Upper lobe of left lung (tissue), 6 donors: ENCODE measurements at regions not wholly inside any gene's neighbourhood (a gene's known extent, or its start where the extent isn't known, plus 50 kb on each side); places are given as distances from the start of the nearest gene placed in this dataset.

ENCODE experiments used
- ATAC-seq, 2 donors: fragments of 200-7000 bp; cut with Tn5 transposase; one replicate each; pipeline ENCODE4 v1.9.1; 2022; ENCODE audit warnings: mild to moderate bottlenecking in 2 of 2, moderate library complexity in 2 of 2; ENCODE audit not compliant: low FRiP score in 2 of 2
- DNase-seq, 2 donors: peaks; one replicate each; pipeline ENCODE4 v3.0.0-alpha.2; 2019 to 2020
- H3K27ac ChIP-seq, 4 donors: fragments of 200-600 bp; sonication (generic); one replicate each; pipeline ENCODE4 v1.5.1; 2016 to 2019
- H3K27me3 ChIP-seq, 4 donors: fragments of 200-600 bp; sonication (generic); one replicate each; pipeline ENCODE4 v1.5.1; 2017 to 2019
- H3K36me3 ChIP-seq, 4 donors: fragments of 200-600 bp; sonication (generic); one replicate each; pipeline ENCODE4 v1.5.1; 2016 to 2019
- H3K4me1 ChIP-seq, 4 donors: fragments of 200-600 bp; sonication (generic); one replicate each; pipeline ENCODE4 v1.5.1; 2018 to 2019
- H3K4me3 ChIP-seq, 4 donors: fragments of 200-600 bp; sonication (generic); one replicate each; pipeline ENCODE4 v1.5.1; 2017 to 2019; ENCODE audit warnings: mild to moderate bottlenecking in 2 of 4, moderate library complexity in 1 of 4
- H3K9me3 ChIP-seq, 4 donors: fragments of 200-600 bp; sonication (generic); one replicate each; pipeline ENCODE4 v1.5.1; 2018 to 2019
- EP300 ChIP-seq, 4 donors: sonication (generic); formaldehyde crosslinking; IDR thresholded peaks; one replicate each; pipeline ENCODE4 v1.5.1; 2017; ENCODE audit warnings: antibody characterized with exemption in 4 of 4, control low read depth in 2 of 4
- POLR2A ChIP-seq, 4 donors: fragments of 450-650 bp; IDR thresholded peaks; one replicate each; pipeline ENCODE4 v1.5.1; 2016 to 2017; ENCODE audit warnings: antibody characterized with exemption in 4 of 4, mild to moderate bottlenecking in 2 of 4
- POLR2AphosphoS5 ChIP-seq, 2 donors: sonication (generic); formaldehyde crosslinking; IDR thresholded peaks; one replicate each; pipeline ENCODE4 v1.5.1; 2017; ENCODE audit warnings: antibody characterized with exemption in 2 of 2
- WGBS, 2 donors: methylation state at CpG; one replicate each; pipeline ENCODE4 v1.1.5; 2017 to 2018; 5-methylcytosine and 5-hydroxymethylcytosine counted together
- TF ChIP-seq, protein P1 (sequence below), 6 experiments: fragments of 450-650 bp in 4 of 6; fragments of 200-600 bp in 2 of 6; sonication (generic) in 2 of 6; IDR thresholded peaks; one replicate each; pipeline ENCODE4 v1.5.1; 2016 to 2019; ENCODE audit warnings: antibody characterized with exemption in 6 of 6
- donor health status: DM: no; HTN: no; CAD: no; lungs with moderate emphysema.
- donor health status: DM: no; HTN: yes; CAD: no; lungs with severe emphysema.

DNA sequence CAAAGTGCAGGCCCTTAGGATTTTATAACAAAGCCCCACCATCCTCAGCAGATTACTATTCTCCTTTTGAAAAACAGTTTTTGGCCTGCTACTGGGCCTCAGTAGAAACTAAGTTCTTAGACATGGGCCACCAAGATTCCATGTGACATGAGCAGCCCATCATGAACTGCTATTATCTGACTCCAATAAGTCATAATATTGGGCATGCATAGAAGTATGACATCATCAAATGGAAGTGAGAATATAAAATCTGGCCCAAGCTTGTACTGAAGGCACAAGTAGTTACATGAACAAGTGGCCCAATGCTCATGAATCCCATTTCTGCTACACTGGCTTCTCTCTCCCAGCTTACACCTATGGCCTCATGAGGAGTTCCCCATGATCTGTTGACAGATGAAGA lies 404.8 kb downstream of the EPHA5 start:
- H3K4me3 ChIP-seq: no peak overlapping the region
- DNase-seq (no peak), ATAC-seq (no peak)
- H3K27ac ChIP-seq: no peak overlapping the region
- H3K36me3 ChIP-seq: no peaks in the 10 kb centered on the region
- no peaks in the 10 kb centered on the region for H3K9me3 ChIP-seq
- no peaks in the 10 kb centered on the region for H3K27me3 ChIP-seq
- no peaks in the 10 kb centered on the region for H3K4me1 ChIP-seq
- TF ChIP-seq EP300 (IDR thresholded peaks at IDR 0.05): no peak
- no peak for TF ChIP-seq POLR2AphosphoS5 (IDR thresholded peaks at IDR 0.05)
- TF ChIP-seq POLR2A (IDR thresholded peaks at IDR 0.05): no peak
- TF ChIP-seq, protein P1, sequence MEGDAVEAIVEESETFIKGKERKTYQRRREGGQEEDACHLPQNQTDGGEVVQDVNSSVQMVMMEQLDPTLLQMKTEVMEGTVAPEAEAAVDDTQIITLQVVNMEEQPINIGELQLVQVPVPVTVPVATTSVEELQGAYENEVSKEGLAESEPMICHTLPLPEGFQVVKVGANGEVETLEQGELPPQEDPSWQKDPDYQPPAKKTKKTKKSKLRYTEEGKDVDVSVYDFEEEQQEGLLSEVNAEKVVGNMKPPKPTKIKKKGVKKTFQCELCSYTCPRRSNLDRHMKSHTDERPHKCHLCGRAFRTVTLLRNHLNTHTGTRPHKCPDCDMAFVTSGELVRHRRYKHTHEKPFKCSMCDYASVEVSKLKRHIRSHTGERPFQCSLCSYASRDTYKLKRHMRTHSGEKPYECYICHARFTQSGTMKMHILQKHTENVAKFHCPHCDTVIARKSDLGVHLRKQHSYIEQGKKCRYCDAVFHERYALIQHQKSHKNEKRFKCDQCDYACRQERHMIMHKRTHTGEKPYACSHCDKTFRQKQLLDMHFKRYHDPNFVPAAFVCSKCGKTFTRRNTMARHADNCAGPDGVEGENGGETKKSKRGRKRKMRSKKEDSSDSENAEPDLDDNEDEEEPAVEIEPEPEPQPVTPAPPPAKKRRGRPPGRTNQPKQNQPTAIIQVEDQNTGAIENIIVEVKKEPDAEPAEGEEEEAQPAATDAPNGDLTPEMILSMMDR (IDR thresholded peaks at IDR 0.05): no peak

DNA sequence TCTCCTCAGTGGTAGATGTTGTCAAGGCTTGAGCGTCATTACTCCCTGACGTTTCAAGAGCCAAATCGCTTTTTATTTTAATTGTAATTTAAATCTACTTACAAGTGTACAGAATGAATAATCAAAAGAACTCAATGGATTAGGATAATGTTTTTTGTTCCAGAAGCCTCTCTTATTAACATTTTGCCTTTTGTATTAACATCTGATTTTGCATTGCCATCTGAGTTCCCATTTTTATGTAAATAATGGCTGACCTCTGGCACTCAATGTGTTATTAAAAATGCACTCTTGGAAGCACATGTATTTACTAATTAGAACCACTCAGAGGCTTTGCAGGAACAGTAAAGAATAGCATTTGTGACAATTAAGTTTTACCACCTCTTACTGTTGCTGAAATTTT lies 411.0 kb downstream of the EPHA5 start:
- ATAC-seq (no peak), DNase-seq (no peak)
- H3K4me3 ChIP-seq: no peak overlapping the region
- no peaks in the 10 kb centered on the region for H3K9me3 ChIP-seq
- no peaks in the 10 kb centered on the region for H3K36me3 ChIP-seq
- TF ChIP-seq, protein P1 (IDR thresholded peaks at IDR 0.05): no peak
- TF ChIP-seq POLR2AphosphoS5 (IDR thresholded peaks at IDR 0.05): no peak
- no peak for TF ChIP-seq EP300 (IDR thresholded peaks at IDR 0.05)
- TF ChIP-seq POLR2A (IDR thresholded peaks at IDR 0.05): no peak
- WGBS, 2 donors: 60 to 62% methylated on average over 3 of the region's 3 CpGs
- no peak overlapping the region for H3K27ac ChIP-seq
- no peaks in the 10 kb centered on the region for H3K4me1 ChIP-seq
- H3K27me3 ChIP-seq: no peaks in the 10 kb centered on the region

DNA sequence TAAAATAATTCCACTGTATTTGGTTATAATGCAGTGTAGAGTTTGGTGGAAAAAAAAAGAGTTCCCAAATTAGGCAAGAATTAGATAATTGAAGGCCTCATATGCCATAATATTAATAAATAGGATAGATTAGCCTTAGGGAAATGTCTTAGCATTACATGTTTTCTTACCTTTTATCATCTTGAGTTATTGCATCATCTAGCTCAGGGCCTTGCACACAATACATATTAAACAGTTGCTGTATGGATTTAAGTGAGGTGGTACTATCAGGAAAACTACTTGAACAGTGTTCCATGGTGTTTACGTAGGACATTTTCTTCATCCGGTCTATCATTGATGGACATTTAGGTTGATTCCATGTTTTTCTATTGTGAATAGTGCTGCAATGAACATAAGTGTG lies 419.4 kb downstream of the EPHA5 start:
- Histone ChIP-seq H3K27me3 (no peaks in the 10 kb centered on the region), H3K4me3 (no peak overlapping the region), H3K9me3 (no peaks in the 10 kb centered on the region), H3K36me3 (no peaks in the 10 kb centered on the region), H3K4me1 (no peaks in the 10 kb centered on the region), H3K27ac (no peak overlapping the region)
- TF ChIP-seq, protein P1 (IDR thresholded peaks at IDR 0.05): no peak
- TF ChIP-seq EP300 (IDR thresholded peaks at IDR 0.05) (no peak), POLR2A (IDR thresholded peaks at IDR 0.05) (no peak), POLR2AphosphoS5 (IDR thresholded peaks at IDR 0.05) (no peak)
- WGBS, 2 donors: 95 to 98% methylated on average over 2 of the region's 2 CpGs
- ATAC-seq: no peak
- no peak for DNase-seq

DNA sequence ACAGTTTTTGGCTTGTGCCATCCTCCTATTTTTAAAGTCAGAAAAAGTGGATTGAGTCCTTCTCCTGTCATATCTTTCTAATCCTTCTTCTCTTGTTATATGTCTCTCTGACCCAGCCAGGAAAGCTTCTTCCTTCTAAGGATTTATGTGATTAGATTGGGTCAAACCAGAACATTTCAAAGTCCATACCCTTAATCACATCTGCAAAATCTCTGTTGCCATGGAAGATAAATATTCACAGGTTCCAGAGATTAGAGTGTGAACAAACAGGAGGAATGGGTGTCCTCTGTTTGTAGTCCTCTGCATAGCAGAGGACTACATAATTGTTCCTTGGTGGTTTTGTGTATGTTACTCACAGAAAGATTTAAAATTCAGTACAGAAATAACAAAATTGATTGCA lies 421.2 kb downstream of the EPHA5 start:
- TF ChIP-seq POLR2AphosphoS5 (IDR thresholded peaks at IDR 0.05) (no peak), EP300 (IDR thresholded peaks at IDR 0.05) (no peak), POLR2A (IDR thresholded peaks at IDR 0.05) (no peak)
- TF ChIP-seq, protein P1 (IDR thresholded peaks at IDR 0.05): no peak
- H3K9me3 ChIP-seq: no peaks in the 10 kb centered on the region
- H3K4me1 ChIP-seq: no peaks in the 10 kb centered on the region
- DNase-seq (no peak), ATAC-seq (no peak)
- H3K4me3 ChIP-seq: no peak overlapping the region
- H3K27me3 ChIP-seq: no peaks in the 10 kb centered on the region
- H3K27ac ChIP-seq: no peak overlapping the region
- no peaks in the 10 kb centered on the region for H3K36me3 ChIP-seq

DNA sequence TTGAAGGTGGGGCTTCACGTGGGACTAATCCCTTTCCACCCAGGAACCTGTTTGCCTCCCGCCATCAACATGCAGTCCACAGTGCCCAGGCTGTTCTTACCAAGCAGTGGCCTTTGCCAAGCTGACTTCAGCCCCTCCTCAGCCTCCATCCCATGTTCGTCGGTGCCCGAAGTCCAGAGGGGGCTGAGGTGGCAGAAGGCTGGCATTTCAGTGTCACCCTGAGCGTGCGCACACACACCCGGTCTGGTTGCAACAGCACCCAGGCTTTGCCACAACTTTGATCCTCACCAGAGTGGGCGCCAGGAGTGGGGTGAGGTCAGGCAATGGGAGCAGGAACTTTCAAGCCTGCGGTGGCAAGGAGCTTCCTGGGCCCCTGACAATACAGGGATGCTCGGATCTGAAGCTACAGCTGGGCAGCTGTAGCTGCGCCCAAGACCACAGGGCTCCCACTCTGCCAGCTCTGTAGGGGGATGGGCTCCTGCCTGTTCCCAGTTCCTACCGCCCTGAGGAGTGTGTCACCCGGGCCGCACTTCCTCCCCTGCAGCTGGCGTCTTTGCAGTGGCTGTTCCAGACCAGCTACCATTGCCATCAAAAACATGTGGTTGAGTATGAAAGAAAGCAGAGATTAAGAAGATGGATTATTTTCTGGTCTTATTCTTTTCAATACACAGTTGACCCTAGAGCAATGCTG lies 428.0 kb downstream of the EPHA5 start:
- Histone ChIP-seq H3K4me3 (no peak overlapping the region), H3K27ac (no peak overlapping the region), H3K36me3 (no peaks in the 10 kb centered on the region), H3K4me1 (no peaks in the 10 kb centered on the region), H3K9me3 (no peaks in the 10 kb centered on the region), H3K27me3 (no peaks in the 10 kb centered on the region)
- peak in 1 of 2 donors; percentile 34 for DNase-seq
- WGBS, 2 donors: 86 to 89% methylated on average over 5 to 14 of the region's 16 CpGs
- ATAC-seq: no peak
- TF ChIP-seq EP300 (IDR thresholded peaks at IDR 0.05): no peak
- TF ChIP-seq POLR2A (IDR thresholded peaks at IDR 0.05): no peak
- TF ChIP-seq, protein P1 (IDR thresholded peaks at IDR 0.05): no peak
- no peak for TF ChIP-seq POLR2AphosphoS5 (IDR thresholded peaks at IDR 0.05)
